ENCODE measurements at regions not wholly inside any gene's neighbourhood (a gene's known extent, or its start where the extent isn't known, plus 50 kb on each side); places are given as distances from the start of the nearest gene placed in this dataset.

GRCh38 chr11:134606251-134606650 lies 194.2 kb upstream of the B3GAT1 start:
- TF ChIP-seq POLR2AphosphoS5 (IDR thresholded peaks at IDR 0.05; ENCODE audit: low read depth, low read length) (no peak), TCF7L2 (IDR thresholded peaks at IDR 0.05; ENCODE audit: low read depth, low read length) (no peak), SIN3A (IDR thresholded peaks at IDR 0.05; ENCODE audit: borderline replicate concordance, insufficient read depth, low read depth, low read length) (no peak), REST (IDR thresholded peaks at IDR 0.05; ENCODE audit: insufficient read depth in 1 of 2, low read depth in 2 of 2, low read length in 1 of 2) (no peak)
- TF ChIP-seq, protein P1, sequence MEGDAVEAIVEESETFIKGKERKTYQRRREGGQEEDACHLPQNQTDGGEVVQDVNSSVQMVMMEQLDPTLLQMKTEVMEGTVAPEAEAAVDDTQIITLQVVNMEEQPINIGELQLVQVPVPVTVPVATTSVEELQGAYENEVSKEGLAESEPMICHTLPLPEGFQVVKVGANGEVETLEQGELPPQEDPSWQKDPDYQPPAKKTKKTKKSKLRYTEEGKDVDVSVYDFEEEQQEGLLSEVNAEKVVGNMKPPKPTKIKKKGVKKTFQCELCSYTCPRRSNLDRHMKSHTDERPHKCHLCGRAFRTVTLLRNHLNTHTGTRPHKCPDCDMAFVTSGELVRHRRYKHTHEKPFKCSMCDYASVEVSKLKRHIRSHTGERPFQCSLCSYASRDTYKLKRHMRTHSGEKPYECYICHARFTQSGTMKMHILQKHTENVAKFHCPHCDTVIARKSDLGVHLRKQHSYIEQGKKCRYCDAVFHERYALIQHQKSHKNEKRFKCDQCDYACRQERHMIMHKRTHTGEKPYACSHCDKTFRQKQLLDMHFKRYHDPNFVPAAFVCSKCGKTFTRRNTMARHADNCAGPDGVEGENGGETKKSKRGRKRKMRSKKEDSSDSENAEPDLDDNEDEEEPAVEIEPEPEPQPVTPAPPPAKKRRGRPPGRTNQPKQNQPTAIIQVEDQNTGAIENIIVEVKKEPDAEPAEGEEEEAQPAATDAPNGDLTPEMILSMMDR (IDR thresholded peaks at IDR 0.05), result no peak
- ChIA-PET CTCF (no interaction called here), POLR2A (no interaction called here)
- in situ Hi-C loops (cut with HindIII; ENCODE audit: low pct_unique_long_range_greater_than_20kb, low sequenced_read_pairs), result no loop called here
- Histone ChIP-seq H3K4me3 (ENCODE audit: low read depth in 2 of 2, low read length in 2 of 2) (no peak overlapping the region), H3K4me1 (ENCODE audit: control insufficient read depth, insufficient read depth, low read length) (no peaks in the 10 kb centered on the region), H3K9me3 (ENCODE audit: control insufficient read depth, insufficient read depth, low read depth, low read length) (no peaks in the 10 kb centered on the region), H3K27ac (ENCODE audit: low read length) (no peak overlapping the region), H3K36me3 (ENCODE audit: control insufficient read depth, insufficient read depth, low read length) (no peaks in the 10 kb centered on the region), H3K27me3 (ENCODE audit: control insufficient read depth, insufficient read depth, low read length) (peaks cover 24% of the 10 kb centered on the region)
- no peak for ATAC-seq
- BruUV-seq (replicated peaks), result no TSS peak
- DNase-seq (ENCODE audit: low read depth, low spot score), result no peak
- intact Hi-C loops (cut with micrococcal nuclease; ENCODE audit: unreplicated experiment), result no loop called here

- no peak for TF ChIP-seq TCF7L2 (IDR thresholded peaks at IDR 0.05; ENCODE audit: low read depth, low read length)
- no peak for TF ChIP-seq SIN3A (IDR thresholded peaks at IDR 0.05; ENCODE audit: borderline replicate concordance, insufficient read depth, low read depth, low read length)
- no peak for TF ChIP-seq POLR2AphosphoS5 (IDR thresholded peaks at IDR 0.05; ENCODE audit: low read depth, low read length)
- TF ChIP-seq, protein P1 (IDR thresholded peaks at IDR 0.05), result no peak
- no peak for TF ChIP-seq REST (IDR thresholded peaks at IDR 0.05; ENCODE audit: insufficient read depth in 1 of 2, low read depth in 2 of 2, low read length in 1 of 2)
- Histone ChIP-seq H3K9me3 (ENCODE audit: control insufficient read depth, insufficient read depth, low read depth, low read length) (no peaks in the 10 kb centered on the region), H3K27ac (ENCODE audit: low read length) (no peak overlapping the region), H3K27me3 (ENCODE audit: control insufficient read depth, insufficient read depth, low read length) (peaks cover 26% of the 10 kb centered on the region), H3K36me3 (ENCODE audit: control insufficient read depth, insufficient read depth, low read length) (no peaks in the 10 kb centered on the region), H3K4me1 (ENCODE audit: control insufficient read depth, insufficient read depth, low read length) (no peaks in the 10 kb centered on the region), H3K4me3 (ENCODE audit: low read depth in 2 of 2, low read length in 2 of 2) (no peak overlapping the region)
- POLR2A ChIA-PET, result no interaction called here
- intact Hi-C loops (cut with micrococcal nuclease; ENCODE audit: unreplicated experiment), result no loop called here
- no peak for DNase-seq (ENCODE audit: low read depth, low spot score)
- no peak for ATAC-seq
- CTCF ChIA-PET, result no interaction called here
- in situ Hi-C loops (cut with HindIII; ENCODE audit: low pct_unique_long_range_greater_than_20kb, low sequenced_read_pairs), result no loop called here
- BruUV-seq (replicated peaks), result no TSS peak
Measured at GRCh38 chr11:134604886-134605285, 192.8 kb upstream of the B3GAT1 start.

All from Panc1 (cell line).